ENCODE measurements at regions not wholly inside any gene's neighbourhood (a gene's known extent, or its start where the extent isn't known, plus 50 kb on each side); places are given as distances from the start of the nearest gene placed in this dataset.

DNA sequence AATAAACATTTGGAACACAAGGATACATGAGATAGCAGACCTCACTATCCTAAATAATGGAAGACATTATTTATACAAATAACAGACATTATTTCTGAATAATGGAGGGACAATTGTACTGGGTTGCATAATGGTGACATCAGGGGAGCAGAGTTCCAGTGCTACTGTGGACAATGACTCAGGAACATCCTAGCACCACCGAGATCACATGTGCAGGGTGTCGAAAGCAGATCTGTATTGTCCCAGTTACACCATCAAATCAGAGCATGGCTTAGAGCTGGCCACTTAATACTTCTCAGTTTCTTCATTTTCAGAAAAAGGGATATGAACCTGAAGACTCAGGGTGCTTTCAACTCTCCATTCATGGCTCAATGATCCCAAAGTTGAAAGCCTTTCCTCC, 249.1 kb upstream of the RBMS1 start:
- Histone ChIP-seq H3K4me1 (ENCODE audit: insufficient read depth, low read length) (no peaks in the 10 kb centered on the region), H3K36me3 (ENCODE audit: insufficient read depth, low read length) (no peaks in the 10 kb centered on the region), H3K9me3 (ENCODE audit: control insufficient read depth in 1 of 2, insufficient read depth in 1 of 2, low read length in 2 of 2) (no peaks in the 10 kb centered on the region), H3K27me3 (ENCODE audit: control insufficient read depth in 1 of 2, insufficient read depth in 2 of 2, low read length in 2 of 2) (no peaks in the 10 kb centered on the region), H3K27ac (ENCODE audit: low read depth in 1 of 2, low read length in 2 of 2) (no peak overlapping the region), H3K4me3 (ENCODE audit: low read length) (no peak overlapping the region)
- Mint-ChIP-seq H3K27me3 (no peaks in the 10 kb centered on the region), H3K4me3 (no peak overlapping the region), H3K27ac (no peak overlapping the region), H3K9me3 (no peaks in the 10 kb centered on the region), H3K4me1 (ENCODE audit: low read depth) (no peaks in the 10 kb centered on the region), H3K36me3 (ENCODE audit: low read depth) (no peaks in the 10 kb centered on the region)
- DNase-seq (peak in 2 of 14 experiments; percentile 40 to 54), ATAC-seq (ENCODE audit: poor library complexity) (no peak)
- intact Hi-C loops (cut with DNase I, micrococcal nuclease) = no loop called here
- CTCF ChIA-PET = no interaction called here
- POLR2A ChIA-PET = no interaction called here
- TF ChIP-seq, protein P1, sequence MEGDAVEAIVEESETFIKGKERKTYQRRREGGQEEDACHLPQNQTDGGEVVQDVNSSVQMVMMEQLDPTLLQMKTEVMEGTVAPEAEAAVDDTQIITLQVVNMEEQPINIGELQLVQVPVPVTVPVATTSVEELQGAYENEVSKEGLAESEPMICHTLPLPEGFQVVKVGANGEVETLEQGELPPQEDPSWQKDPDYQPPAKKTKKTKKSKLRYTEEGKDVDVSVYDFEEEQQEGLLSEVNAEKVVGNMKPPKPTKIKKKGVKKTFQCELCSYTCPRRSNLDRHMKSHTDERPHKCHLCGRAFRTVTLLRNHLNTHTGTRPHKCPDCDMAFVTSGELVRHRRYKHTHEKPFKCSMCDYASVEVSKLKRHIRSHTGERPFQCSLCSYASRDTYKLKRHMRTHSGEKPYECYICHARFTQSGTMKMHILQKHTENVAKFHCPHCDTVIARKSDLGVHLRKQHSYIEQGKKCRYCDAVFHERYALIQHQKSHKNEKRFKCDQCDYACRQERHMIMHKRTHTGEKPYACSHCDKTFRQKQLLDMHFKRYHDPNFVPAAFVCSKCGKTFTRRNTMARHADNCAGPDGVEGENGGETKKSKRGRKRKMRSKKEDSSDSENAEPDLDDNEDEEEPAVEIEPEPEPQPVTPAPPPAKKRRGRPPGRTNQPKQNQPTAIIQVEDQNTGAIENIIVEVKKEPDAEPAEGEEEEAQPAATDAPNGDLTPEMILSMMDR (IDR thresholded peaks at IDR 0.05) = no peak

DNA sequence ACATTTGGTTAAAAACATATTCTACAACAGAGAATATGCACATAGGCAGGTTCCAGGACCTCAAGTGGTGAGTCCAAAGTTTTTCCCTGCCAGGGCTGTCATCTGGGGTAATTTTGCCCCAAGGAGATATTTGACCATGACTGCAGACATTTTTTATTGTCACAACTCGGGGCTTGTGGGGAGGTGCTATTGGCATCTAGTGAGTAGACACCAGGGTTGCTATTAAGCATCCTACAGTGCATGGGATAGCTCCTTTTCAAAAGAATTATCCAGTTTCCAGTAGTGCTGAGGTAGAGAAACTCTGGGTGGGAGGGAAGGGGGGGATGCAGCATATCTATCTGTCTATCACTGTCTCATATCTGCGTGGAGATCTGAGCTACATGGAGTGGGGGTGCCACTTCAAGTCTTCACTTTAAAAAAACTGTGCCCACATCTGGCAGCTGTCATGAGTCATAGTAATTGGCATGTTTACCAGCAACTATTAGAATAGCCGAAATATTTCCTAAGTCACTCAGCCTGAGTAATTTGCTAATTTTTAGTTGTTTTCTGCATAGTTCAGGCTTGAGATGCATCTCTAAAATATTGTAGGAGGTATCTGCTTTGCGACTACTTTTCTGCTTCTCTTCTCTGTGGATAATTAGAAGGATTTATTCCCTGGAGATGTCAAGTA, 254.0 kb upstream of the RBMS1 start:
- ChIA-PET CTCF (no interaction called here), POLR2A (interaction anchor here (0.6 kb wide), 2 partner anchors 245 to 468 kb away, joined by 3 read pairs; no protein-coding TSS in a partner anchor)
- no peak for ATAC-seq (ENCODE audit: poor library complexity)
- Mint-ChIP-seq H3K36me3 (ENCODE audit: low read depth) (no peaks in the 10 kb centered on the region), H3K27me3 (no peaks in the 10 kb centered on the region), H3K4me3 (no peak overlapping the region), H3K4me1 (ENCODE audit: low read depth) (no peaks in the 10 kb centered on the region), H3K27ac (no peak overlapping the region), H3K9me3 (no peaks in the 10 kb centered on the region)
- no peaks in the 10 kb centered on the region for H3K36me3 ChIP-seq (ENCODE audit: insufficient read depth, low read length)
- H3K27me3 ChIP-seq (ENCODE audit: control insufficient read depth in 1 of 2, insufficient read depth in 2 of 2, low read length in 2 of 2) = no peaks in the 10 kb centered on the region
- TF ChIP-seq, protein P1 (IDR thresholded peaks at IDR 0.05) = no peak
- H3K9me3 ChIP-seq (ENCODE audit: control insufficient read depth in 1 of 2, insufficient read depth in 1 of 2, low read length in 2 of 2) = no peaks in the 10 kb centered on the region
- H3K4me3 ChIP-seq (ENCODE audit: low read length) = no peak overlapping the region
- intact Hi-C loops (cut with DNase I, micrococcal nuclease) = no loop called here
- DNase-seq = no peak
- H3K27ac ChIP-seq (ENCODE audit: low read depth in 1 of 2, low read length in 2 of 2) = no peak overlapping the region
- H3K4me1 ChIP-seq (ENCODE audit: insufficient read depth, low read length) = no peaks in the 10 kb centered on the region

GRCh38 chr2:160751021-160751420, 257.4 kb upstream of the RBMS1 start:
- Mint-ChIP-seq H3K27ac (no peak overlapping the region), H3K9me3 (peaks cover 3% of the 10 kb centered on the region), H3K27me3 (no peaks in the 10 kb centered on the region), H3K36me3 (ENCODE audit: low read depth) (no peaks in the 10 kb centered on the region), H3K4me3 (no peak overlapping the region), H3K4me1 (ENCODE audit: low read depth) (no peaks in the 10 kb centered on the region)
- Histone ChIP-seq H3K27ac (ENCODE audit: low read depth in 1 of 2, low read length in 2 of 2) (no peak overlapping the region), H3K4me3 (ENCODE audit: low read length) (no peak overlapping the region), H3K36me3 (ENCODE audit: insufficient read depth, low read length) (no peaks in the 10 kb centered on the region), H3K27me3 (ENCODE audit: control insufficient read depth in 1 of 2, insufficient read depth in 2 of 2, low read length in 2 of 2) (no peaks in the 10 kb centered on the region), H3K9me3 (ENCODE audit: control insufficient read depth in 1 of 2, insufficient read depth in 1 of 2, low read length in 2 of 2) (peaks cover 0 to 4% of the 10 kb centered on the region in 2 experiments), H3K4me1 (ENCODE audit: insufficient read depth, low read length) (no peaks in the 10 kb centered on the region)
- ChIA-PET POLR2A (no interaction called here), CTCF (no interaction called here)
- DNase-seq (no peak), ATAC-seq (ENCODE audit: poor library complexity) (no peak)
- TF ChIP-seq, protein P1 (IDR thresholded peaks at IDR 0.05) = no peak
- intact Hi-C loops (cut with DNase I, micrococcal nuclease) = no loop called here
